ENCODE measurements at regions not wholly inside any gene's neighbourhood (a gene's known extent, or its start where the extent isn't known, plus 50 kb on each side); places are given as distances from the start of the nearest gene placed in this dataset.

DNA sequence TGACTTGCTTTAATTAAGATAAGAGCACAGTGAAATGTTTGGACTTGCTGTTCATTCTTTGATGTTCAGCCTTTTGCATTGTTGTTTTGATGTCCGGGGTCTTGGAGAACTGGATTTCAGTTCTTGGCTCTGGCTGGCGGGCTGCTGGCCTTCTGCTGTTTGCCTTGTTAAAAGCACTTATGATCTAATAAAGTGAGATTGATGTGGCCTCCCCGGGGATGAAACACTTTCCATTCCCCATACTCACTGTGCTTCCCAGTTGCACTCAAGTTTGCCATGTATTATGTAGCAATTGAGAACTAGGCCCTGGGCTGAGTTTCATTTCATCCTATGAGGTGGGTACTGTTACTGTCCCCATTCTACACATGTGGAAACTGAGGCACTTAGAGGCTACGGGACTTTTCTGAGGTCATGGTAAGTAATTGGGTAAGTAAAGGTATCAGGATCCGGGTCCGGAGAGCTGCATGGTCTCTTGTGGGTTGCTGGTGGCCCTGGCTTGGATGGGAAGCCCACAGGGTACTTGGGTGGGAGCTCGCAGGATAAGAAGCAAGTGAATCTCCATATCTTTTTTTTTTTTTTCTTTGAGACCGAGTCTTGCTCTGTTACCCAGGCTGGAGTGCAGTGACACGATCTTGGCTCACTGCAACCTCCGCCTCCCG is 127.7 kb upstream of the ZBTB40 start:
- Histone ChIP-seq H3K9me1 (replicated peaks; ENCODE audit: control insufficient read depth, extremely low read depth, insufficient read depth, low read length) (no peaks in the 10 kb centered on the region), H3K4me2 (ENCODE audit: insufficient read depth, low read length) (no peak overlapping the region), H3K27ac (ENCODE audit: insufficient read depth, low read depth, low read length) (no peak overlapping the region), H4K20me1 (replicated peaks; ENCODE audit: control insufficient read depth, extremely low read depth, insufficient read depth, low read length) (no peaks in the 10 kb centered on the region), H3K79me2 (ENCODE audit: control insufficient read depth, insufficient read depth, low read length) (no peaks in the 10 kb centered on the region), H3K27me3 (ENCODE audit: control insufficient read depth in 2 of 2, insufficient read depth in 2 of 2, low read length in 2 of 2) (peaks cover 7% of the 10 kb centered on the region in 2 experiments), H3K4me1 (ENCODE audit: control insufficient read depth, extremely low read depth, insufficient read depth, low read length) (peaks cover 5% of the 10 kb centered on the region), H3K9ac (replicated peaks; ENCODE audit: extremely low read depth, insufficient read depth, low read length) (no peak overlapping the region), H2AFZ (ENCODE audit: low read depth, low read length) (no peak overlapping the region), H3K36me3 (ENCODE audit: control insufficient read depth in 2 of 2, extremely low read depth in 1 of 2, insufficient read depth in 2 of 2, low read length in 2 of 2) (no peaks in the 10 kb centered on the region), H3K9me3 (replicated peaks; ENCODE audit: control insufficient read depth, insufficient read depth, low read length) (no peaks in the 10 kb centered on the region), H3K4me3 (replicated peaks in 1 of 3; ENCODE audit: insufficient read depth in 1 of 3, low read depth in 1 of 3, low read length in 3 of 3) (no peak overlapping the region)
- DNase-seq (ENCODE audit: low read depth, low spot score) (no peak), FAIRE-seq (no peak)
- TF ChIP-seq MAX (IDR thresholded peaks at IDR 0.05; ENCODE audit: insufficient read depth, insufficient read length): no peak
- no peak for TF ChIP-seq POLR2AphosphoS5 (IDR thresholded peaks at IDR 0.05; ENCODE audit: insufficient read depth, low read depth, low read length)
- no peak for TF ChIP-seq POLR2A (IDR thresholded peaks at IDR 0.05; ENCODE audit: low read depth, low read length)
- TF ChIP-seq MYC (IDR thresholded peaks at IDR 0.05; ENCODE audit: low read depth, low read length): no peak
- TF ChIP-seq EZH2 (IDR thresholded peaks at IDR 0.05; ENCODE audit: borderline replicate concordance, low read depth, low read length, severe bottlenecking): no peak
- no peak for TF ChIP-seq FOS (IDR thresholded peaks at IDR 0.05; ENCODE audit: borderline replicate concordance, insufficient read depth, low read length)
- TF ChIP-seq, protein P1, sequence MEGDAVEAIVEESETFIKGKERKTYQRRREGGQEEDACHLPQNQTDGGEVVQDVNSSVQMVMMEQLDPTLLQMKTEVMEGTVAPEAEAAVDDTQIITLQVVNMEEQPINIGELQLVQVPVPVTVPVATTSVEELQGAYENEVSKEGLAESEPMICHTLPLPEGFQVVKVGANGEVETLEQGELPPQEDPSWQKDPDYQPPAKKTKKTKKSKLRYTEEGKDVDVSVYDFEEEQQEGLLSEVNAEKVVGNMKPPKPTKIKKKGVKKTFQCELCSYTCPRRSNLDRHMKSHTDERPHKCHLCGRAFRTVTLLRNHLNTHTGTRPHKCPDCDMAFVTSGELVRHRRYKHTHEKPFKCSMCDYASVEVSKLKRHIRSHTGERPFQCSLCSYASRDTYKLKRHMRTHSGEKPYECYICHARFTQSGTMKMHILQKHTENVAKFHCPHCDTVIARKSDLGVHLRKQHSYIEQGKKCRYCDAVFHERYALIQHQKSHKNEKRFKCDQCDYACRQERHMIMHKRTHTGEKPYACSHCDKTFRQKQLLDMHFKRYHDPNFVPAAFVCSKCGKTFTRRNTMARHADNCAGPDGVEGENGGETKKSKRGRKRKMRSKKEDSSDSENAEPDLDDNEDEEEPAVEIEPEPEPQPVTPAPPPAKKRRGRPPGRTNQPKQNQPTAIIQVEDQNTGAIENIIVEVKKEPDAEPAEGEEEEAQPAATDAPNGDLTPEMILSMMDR (IDR thresholded peaks at IDR 0.05; ENCODE audit: extremely low read depth in 1 of 2, insufficient read depth in 1 of 2, low read depth in 1 of 2, low read length in 2 of 2): no peak
- TF ChIP-seq JUN (IDR thresholded peaks at IDR 0.05; ENCODE audit: borderline replicate concordance, insufficient read depth, insufficient read length, low read depth): no peak
- TF ChIP-seq GATA2 (IDR thresholded peaks at IDR 0.05; ENCODE audit: insufficient read depth, insufficient read length, low read depth, low read length): no peak
- dilution Hi-C loops (cut with MboI; ENCODE audit: extremely low pct_ligation_motif_present, low sequenced_read_pairs): no loop called here
- intact Hi-C loops (cut with micrococcal nuclease): no loop called here
- ChIA-PET CTCF (no interaction called here), POLR2A (no interaction called here)
- no TSS peak for BruUV-seq (replicated peaks)

Measured in endothelial cell of umbilical vein (primary cell).